Sigmoid colon (tissue), 4 donors: ENCODE measurements at regions not wholly inside any gene's neighbourhood (a gene's known extent, or its start where the extent isn't known, plus 50 kb on each side); places are given as distances from the start of the nearest gene placed in this dataset.

Source experiments
- CTCF ChIP-seq, 4 experiments: fragments of 450-650 bp in 3 of 4; fragments of 200-600 bp in 1 of 4; IDR thresholded peaks; one replicate each; pipeline ENCODE4 v1.5.1; 2016 to 2019; ENCODE audit warnings: antibody characterized with exemption in 4 of 4, mild to moderate bottlenecking in 3 of 4, moderate library complexity in 2 of 4
- EP300 ChIP-seq, 4 donors: sonication (generic); formaldehyde crosslinking; IDR thresholded peaks; one replicate each; pipeline ENCODE4 v1.6.1; 2017; ENCODE audit warnings: antibody characterized with exemption in 4 of 4
- POLR2A ChIP-seq, 2 donors: fragments of 450-650 bp; IDR thresholded peaks; one replicate each; pipeline ENCODE4 v1.6.1; 2016; ENCODE audit warnings: antibody characterized with exemption in 2 of 2, mild to moderate bottlenecking in 2 of 2, moderate library complexity in 2 of 2

DNA sequence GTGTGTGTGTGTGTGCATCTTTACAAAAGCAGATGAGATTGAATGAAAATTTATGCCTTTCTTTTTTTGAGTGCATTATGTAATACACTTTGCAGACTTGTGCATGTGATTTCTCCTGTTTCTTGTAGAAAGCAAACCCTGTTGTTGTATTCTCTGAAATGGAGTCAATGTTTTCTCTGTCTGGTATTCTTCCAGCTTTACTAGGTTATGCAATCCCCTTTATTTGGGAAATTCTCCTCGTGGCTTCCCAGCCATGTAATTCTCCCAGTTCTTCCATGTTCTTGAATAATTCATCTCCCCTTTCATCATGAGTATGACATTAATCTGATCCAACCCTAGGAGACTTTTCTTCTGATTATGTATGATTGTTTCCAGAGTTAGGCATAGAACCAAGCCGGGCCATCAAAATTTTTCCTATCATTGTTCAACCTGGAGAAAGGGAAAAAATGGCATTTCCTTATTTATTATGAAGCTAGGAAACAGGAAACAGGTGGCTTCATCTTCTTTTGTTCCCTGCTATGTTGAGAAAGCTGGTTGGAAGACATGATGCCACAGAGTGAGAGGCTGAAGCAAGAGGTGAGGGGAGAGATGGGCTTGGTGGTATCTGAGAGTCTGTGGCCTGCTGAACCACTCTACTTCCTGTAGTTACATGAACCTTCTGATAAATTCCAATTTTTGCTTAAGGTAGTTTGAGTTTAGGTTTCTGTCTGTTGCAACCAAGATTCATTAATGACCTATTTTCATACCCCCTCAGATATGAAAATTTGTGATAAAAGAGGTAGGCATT is 68.8 kb downstream of the PRL start:
- TF ChIP-seq CTCF (IDR thresholded peaks at IDR 0.05), result no peak
- TF ChIP-seq EP300 (IDR thresholded peaks at IDR 0.05), result no peak
- TF ChIP-seq POLR2A (IDR thresholded peaks at IDR 0.05), result no peak
